IMR-90 (cell line): ENCODE measurements at regions not wholly inside any gene's neighbourhood (a gene's known extent, or its start where the extent isn't known, plus 50 kb on each side); places are given as distances from the start of the nearest gene placed in this dataset.

ENCODE experiments used
- ATAC-seq: fragments of 200-7000 bp; cut with Tn5 transposase; 2 replicates; pipeline ENCODE4 v1.9.1; 2020; ENCODE audit warnings: low read depth, mild to moderate bottlenecking, moderate library complexity
- BruUV-seq: library from RNA; stranded (reverse); fragments of 400-500 nt; replicated peaks from 2 replicates; lab custom pipeline; 2021; lab: Mats Ljungman, UMichigan
- CTCF ChIA-PET: fragments of 300-600 bp; formaldehyde crosslinking; extraction: SDS; loops from one replicate; lab custom pipeline; 2021; ENCODE audit warnings: antibody characterized with exemption; lab: Yijun Ruan, JAX
- POLR2A ChIA-PET: fragments of 300-600 bp; sonication (Branson Sonifier 250); formaldehyde crosslinking; loops from one replicate; lab custom pipeline; 2022; ENCODE audit warnings: antibody characterized with exemption; ENCODE audit not compliant: unreplicated experiment; lab: Charles Lee
- DNase-seq: peaks from one replicate; pipeline ENCODE4 v3.0.0; 2013
- H2AFZ ChIP-seq: replicated peaks from 2 replicates; pipeline ENCODE3; 2013; ENCODE audit warnings: low read length, mild to moderate bottlenecking; ENCODE audit not compliant: poor library complexity
- H2AK5ac ChIP-seq: 2 replicates; pipeline ENCODE4 v1.6.1; 2013; ENCODE audit warnings: low read depth, low read length, inconsistent platforms
- H2AK9ac ChIP-seq: replicated peaks from 2 replicates; pipeline ENCODE3; 2013; ENCODE audit warnings: mild to moderate bottlenecking, low read depth, low read length, moderate library complexity; ENCODE audit not compliant: poor library complexity
- H2BK120ac ChIP-seq: 2 replicates; pipeline ENCODE4 v1.6.1; 2013; ENCODE audit warnings: low read depth, low read length, inconsistent platforms
- H2BK15ac ChIP-seq: 3 replicates; pipeline ENCODE4 v1.6.1; 2013; ENCODE audit warnings: low read depth, low read length, inconsistent platforms
- H2BK20ac ChIP-seq: 2 replicates; pipeline ENCODE4 v1.6.1; 2013; ENCODE audit warnings: low read depth, mild to moderate bottlenecking, inconsistent platforms, low read length, moderate library complexity
- H2BK5ac ChIP-seq: 2 replicates; pipeline ENCODE4 v1.6.1; 2013; ENCODE audit warnings: mild to moderate bottlenecking, low read depth, low read length, inconsistent platforms; ENCODE audit not compliant: poor library complexity, severe bottlenecking
- H3K14ac ChIP-seq: replicated peaks from 2 replicates; pipeline ENCODE4 v1.6.1; 2013; ENCODE audit warnings: low read depth, low read length, inconsistent platforms
- H3K18ac ChIP-seq: 2 replicates; pipeline ENCODE4 v1.6.1; 2013; ENCODE audit warnings: low read depth, low read length, control low read depth
- H3K23ac ChIP-seq: 2 replicates; pipeline ENCODE4 v1.6.1; 2013; ENCODE audit warnings: low read depth, low read length, inconsistent platforms
- H3K27ac ChIP-seq: 2 replicates; pipeline ENCODE4 v1.5.1; 2013; ENCODE audit warnings: mild to moderate bottlenecking, control low read depth, low read length; ENCODE audit not compliant: insufficient read depth
- H3K27me3 ChIP-seq: 2 replicates; pipeline ENCODE4 v1.6.1; 2013; ENCODE audit warnings: low read length; ENCODE audit not compliant: control insufficient read depth, insufficient read depth
- H3K36me3 ChIP-seq: 2 replicates; pipeline ENCODE4 v1.6.1; 2013; ENCODE audit warnings: low read length, mixed read lengths; ENCODE audit not compliant: control insufficient read depth, insufficient read depth
- H3K4ac ChIP-seq: 2 replicates; pipeline ENCODE4 v1.6.1; 2013; ENCODE audit warnings: low read depth, low read length, inconsistent platforms
- H3K4me1 ChIP-seq: 2 replicates; pipeline ENCODE4 v1.6.1; 2013; ENCODE audit warnings: low read length, mixed read lengths; ENCODE audit not compliant: control insufficient read depth, insufficient read depth
- H3K4me2 ChIP-seq: 2 replicates; pipeline ENCODE4 v1.6.1; 2013; ENCODE audit warnings: low read depth, mild to moderate bottlenecking, control low read depth, low read length, moderate library complexity
- H3K4me3 ChIP-seq: 2 replicates; pipeline ENCODE4 v1.5.1; 2013; ENCODE audit warnings: low read depth, mild to moderate bottlenecking, control low read depth, low read length, moderate library complexity; ENCODE audit not compliant: insufficient read depth
- H3K56ac ChIP-seq: 2 replicates; pipeline ENCODE4 v1.6.1; 2013; ENCODE audit warnings: low read length, inconsistent platforms; ENCODE audit not compliant: insufficient read depth; ENCODE audit errors: extremely low read depth
- H3K79me1 ChIP-seq, 2 experiments: 2 replicates each; pipeline ENCODE4 v1.6.1; 2013; ENCODE audit warnings: low read length in 2 of 2, inconsistent platforms in 1 of 2, low read depth in 1 of 2
- H3K9ac ChIP-seq: 2 replicates; pipeline ENCODE4 v1.6.1; 2013; ENCODE audit warnings: low read depth, low read length, control low read depth
- H3K9me1 ChIP-seq: 2 replicates; pipeline ENCODE4 v1.6.1; 2013; ENCODE audit warnings: low read length, inconsistent platforms; ENCODE audit not compliant: insufficient read depth
- H3K9me3 ChIP-seq: 2 replicates; pipeline ENCODE4 v1.6.1; 2013; ENCODE audit warnings: low read length; ENCODE audit not compliant: control insufficient read depth, insufficient read depth
- H4K20me1 ChIP-seq: 2 replicates; pipeline ENCODE4 v1.6.1; 2013; ENCODE audit warnings: low read length, inconsistent platforms; ENCODE audit not compliant: insufficient read depth
- H4K5ac ChIP-seq: 2 replicates; pipeline ENCODE4 v1.6.1; 2013; ENCODE audit warnings: mild to moderate bottlenecking, low read depth, low read length, control low read depth
- H4K8ac ChIP-seq, 2 experiments: 2 replicates each; pipeline ENCODE4 v1.6.1; 2013; ENCODE audit warnings: low read depth in 2 of 2, low read length in 2 of 2, control low read depth in 1 of 2, inconsistent platforms in 1 of 2
- H4K91ac ChIP-seq: 2 replicates; pipeline ENCODE4 v1.6.1; 2013; ENCODE audit warnings: low read depth, low read length, inconsistent platforms; ENCODE audit not compliant: insufficient read depth
- FOS ChIP-seq: fragments of 150-350 bp; IDR thresholded peaks from 2 replicates; pipeline ENCODE4 v1.6.1; 2016; ENCODE audit warnings: low read depth, low read length
- MAFK ChIP-seq: IDR thresholded peaks from 2 replicates; pipeline ENCODE4 v1.6.1; 2012; ENCODE audit warnings: low read depth, low read length, improper control_type of control experiment
- MAZ ChIP-seq: IDR thresholded peaks from 2 replicates; pipeline ENCODE4 v1.6.1; 2012; ENCODE audit warnings: low read depth, mild to moderate bottlenecking, low read length, improper control_type of control experiment, moderate library complexity, borderline replicate concordance
- MXI1 ChIP-seq: IDR thresholded peaks from 2 replicates; pipeline ENCODE4 v1.6.1; 2012; ENCODE audit warnings: low read depth, mild to moderate bottlenecking, low read length, moderate library complexity, borderline replicate concordance
- RFX5 ChIP-seq: IDR thresholded peaks from 2 replicates; pipeline ENCODE4 v1.8.0; 2012; ENCODE audit warnings: low read depth, mild to moderate bottlenecking, low read length, moderate library complexity
- WGBS, 2 experiments: methylation state at CpG; one replicate each; pipeline versions ENCODE4 v1.1.5 to v1.1.7; 2013; ENCODE audit warnings: missing lambda C conversion rate in 2 of 2; ENCODE audit not compliant: insufficient read length in 1 of 2; ENCODE audit errors: extremely low coverage in 2 of 2; 5-methylcytosine and 5-hydroxymethylcytosine counted together
- dilution Hi-C: fragments of 300-500 bp; cut with HindIII; formaldehyde crosslinking; loops from one replicate; pipeline ENCODE4 v1.14.3; 2018; ENCODE audit warnings: low sequenced_read_pairs; ENCODE audit not compliant: unreplicated experiment
- in situ Hi-C: fragments of 300-500 bp; cut with MboI; formaldehyde crosslinking; loops from 3 replicates; pipeline ENCODE4 v1.14.3; 2019; ENCODE audit warnings: low sequenced_read_pairs, inconsistent platforms, mixed read lengths
- intact Hi-C: fragments of 100-400 bp; cut with micrococcal nuclease; formaldehyde crosslinking; loops from 2 replicates; pipeline ENCODE4 v1.10.0; 2022

GRCh38 chr5:54621709-54622108, 104.2 kb downstream of the SNX18 start:
- no TSS peak for BruUV-seq
- no CpG with 5 or more reads among the region's 5 CpGs for WGBS, 2 experiments
- dilution Hi-C loops = no loop called here

More at GRCh38 chr5:54621709-54622108, 104.2 kb downstream of the SNX18 start:
- Histone ChIP-seq H2BK15ac (peak overlapping the region; percentile 45; the same call in 1 of the 3 replicates), H3K4me2 (no peak overlapping the region), H3K4me1 (peaks cover 21% of the 10 kb centered on the region), H4K8ac (no peak overlapping the region), H2BK5ac (no peak overlapping the region), H3K27ac (no peak overlapping the region), H3K36me3 (no peaks in the 10 kb centered on the region), H3K56ac (no peak overlapping the region), H3K18ac (peak overlapping the region; percentile 46; the same call in 1 of the 2 replicates), H3K14ac (0 out of 2 replicates have a peak overlapping the region, but pooled peaks have one; percentile 32), H4K5ac (peak overlapping the region; percentile 26; the same call in 1 of the 2 replicates), H3K23ac (no peak overlapping the region), H4K91ac (peak overlapping the region; percentile 38; the same call in 1 of the 2 replicates), H2AK5ac (peak overlapping the region; percentile 66), H2AK9ac (no peak overlapping the region), H3K79me1 (peaks cover 0 to 8% of the 10 kb centered on the region in 2 experiments; a peak in 2 of 4 replicates), H3K27me3 (no peaks in the 10 kb centered on the region), H2BK20ac (peak overlapping the region; percentile 78; the same call in 1 of the 2 replicates), H2BK120ac (peak overlapping the region; percentile 65), H3K9me3 (no peaks in the 10 kb centered on the region), H2AFZ (no peak overlapping the region), H3K9me1 (peaks cover 22% of the 10 kb centered on the region), H3K4ac (no peak overlapping the region; the same call in 1 of the 2 replicates), H3K9ac (no peak overlapping the region), H4K20me1 (no peaks in the 10 kb centered on the region), H3K4me3 (no peak overlapping the region)
- intact Hi-C loops (no loop called here), in situ Hi-C loops (no loop called here)
- no peak for TF ChIP-seq MAZ
- no peak for TF ChIP-seq RFX5
- no peak for TF ChIP-seq MXI1
- TF ChIP-seq MAFK = no peak
- no peak for TF ChIP-seq FOS
- DNase-seq (no peak), ATAC-seq (no peak)
- CTCF ChIA-PET = no interaction called here
- POLR2A ChIA-PET = no interaction called here
